Inferior parietal cortex (tissue), 1 donor: ENCODE measurements at regions not wholly inside any gene's neighbourhood (a gene's known extent, or its start where the extent isn't known, plus 50 kb on each side); places are given as distances from the start of the nearest gene placed in this dataset.

Experiments
- DNase-seq: peaks from one replicate; pipeline ENCODE4 v3.0.0-alpha.2; 2016; ENCODE audit errors: extremely low spot score

- no peak for DNase-seq
Observed at GRCh38 chr14:82047777-82048470, 514.3 kb upstream of the SEL1L start.

- DNase-seq = no peak
Observed at GRCh38 chr14:82052778-82053177, 519.1 kb upstream of the SEL1L start.

- no peak for DNase-seq
Observed at GRCh38 chr14:82055515-82056115, 522.0 kb upstream of the SEL1L start.

GRCh38 chr14:82060219-82060618 is 526.6 kb upstream of the SEL1L start:
- DNase-seq = no peak

- DNase-seq = no peak
Observed at GRCh38 chr14:82067221-82067875, 533.7 kb upstream of the SEL1L start.

- DNase-seq = no peak
Observed at GRCh38 chr14:82070040-82070439, 536.4 kb upstream of the SEL1L start.

- no peak for DNase-seq
Observed at GRCh38 chr14:82070753-82071152, 537.1 kb upstream of the SEL1L start.

- DNase-seq = no peak
Observed at GRCh38 chr14:82073547-82073946, 539.9 kb upstream of the SEL1L start.

- DNase-seq = no peak
Observed at GRCh38 chr14:82075566-82075965, 541.9 kb upstream of the SEL1L start.

GRCh38 chr14:82079553-82079952 is 545.9 kb upstream of the SEL1L start:
- no peak for DNase-seq

- DNase-seq = no peak
Observed at GRCh38 chr14:82080370-82080769, 546.7 kb upstream of the SEL1L start.

- DNase-seq = no peak
Observed at GRCh38 chr14:82084813-82085212, 551.2 kb upstream of the SEL1L start.

GRCh38 chr14:82091097-82091496 is 557.4 kb upstream of the SEL1L start:
- DNase-seq = no peak

- no peak for DNase-seq
Observed at GRCh38 chr14:82094829-82095345, 561.2 kb upstream of the SEL1L start.

- DNase-seq = no peak
Observed at GRCh38 chr14:82104013-82104412, 570.4 kb upstream of the SEL1L start.

- DNase-seq = no peak
Observed at GRCh38 chr14:82112210-82112839, 578.7 kb upstream of the SEL1L start.

- DNase-seq = no peak
Observed at GRCh38 chr14:82113007-82113406, 579.4 kb upstream of the SEL1L start.

- no peak for DNase-seq
Observed at GRCh38 chr14:82113710-82114109, 580.1 kb upstream of the SEL1L start.

GRCh38 chr14:82116721-82117120 is 583.1 kb upstream of the SEL1L start:
- DNase-seq = no peak

- no peak for DNase-seq
Observed at GRCh38 chr14:82122655-82123054, 589.0 kb upstream of the SEL1L start.

GRCh38 chr14:82124511-82124910 is 590.9 kb upstream of the SEL1L start:
- DNase-seq = no peak

GRCh38 chr14:82126006-82126405 is 592.4 kb upstream of the SEL1L start:
- DNase-seq = no peak
